Chondrocyte (in vitro differentiated cells): ENCODE measurements at regions not wholly inside any gene's neighbourhood (a gene's known extent, or its start where the extent isn't known, plus 50 kb on each side); places are given as distances from the start of the nearest gene placed in this dataset.

Experiments used
- DNase-seq: peaks from one replicate; pipeline ENCODE4 v3.0.0; 2021; ENCODE audit warnings: mixed read lengths, low spot score
- H3K27ac Mint-ChIP-seq: one replicate; pipeline ENCODE4 v1.8.0; 2021; ENCODE audit warnings: mild to moderate bottlenecking, moderate library complexity, mixed read lengths; ENCODE audit not compliant: unreplicated experiment
- H3K27me3 Mint-ChIP-seq: 2 replicates; pipeline ENCODE4 v1.8.0; 2021; ENCODE audit warnings: low read depth, mixed read lengths
- H3K36me3 Mint-ChIP-seq: 2 replicates; pipeline ENCODE4 v1.8.0; 2021; ENCODE audit warnings: low read depth, mixed read lengths
- H3K4me1 Mint-ChIP-seq: 2 replicates; pipeline ENCODE4 v1.8.0; 2021; ENCODE audit warnings: low read depth, mild to moderate bottlenecking, mixed read lengths
- H3K4me3 Mint-ChIP-seq: one replicate; pipeline ENCODE4 v1.8.0; 2021; ENCODE audit warnings: mild to moderate bottlenecking, moderate library complexity, mixed read lengths; ENCODE audit not compliant: unreplicated experiment
- H3K9me3 Mint-ChIP-seq: 2 replicates; pipeline ENCODE4 v1.8.0; 2021; ENCODE audit warnings: low read depth, mixed read lengths
- TF ChIP-seq, protein P1 (sequence below): fragments of 200-600 bp; sonication (generic); IDR thresholded peaks from 2 replicates; pipeline ENCODE4 v1.5.0; 2021; ENCODE audit warnings: antibody characterized with exemption, mild to moderate bottlenecking, moderate library complexity

DNA sequence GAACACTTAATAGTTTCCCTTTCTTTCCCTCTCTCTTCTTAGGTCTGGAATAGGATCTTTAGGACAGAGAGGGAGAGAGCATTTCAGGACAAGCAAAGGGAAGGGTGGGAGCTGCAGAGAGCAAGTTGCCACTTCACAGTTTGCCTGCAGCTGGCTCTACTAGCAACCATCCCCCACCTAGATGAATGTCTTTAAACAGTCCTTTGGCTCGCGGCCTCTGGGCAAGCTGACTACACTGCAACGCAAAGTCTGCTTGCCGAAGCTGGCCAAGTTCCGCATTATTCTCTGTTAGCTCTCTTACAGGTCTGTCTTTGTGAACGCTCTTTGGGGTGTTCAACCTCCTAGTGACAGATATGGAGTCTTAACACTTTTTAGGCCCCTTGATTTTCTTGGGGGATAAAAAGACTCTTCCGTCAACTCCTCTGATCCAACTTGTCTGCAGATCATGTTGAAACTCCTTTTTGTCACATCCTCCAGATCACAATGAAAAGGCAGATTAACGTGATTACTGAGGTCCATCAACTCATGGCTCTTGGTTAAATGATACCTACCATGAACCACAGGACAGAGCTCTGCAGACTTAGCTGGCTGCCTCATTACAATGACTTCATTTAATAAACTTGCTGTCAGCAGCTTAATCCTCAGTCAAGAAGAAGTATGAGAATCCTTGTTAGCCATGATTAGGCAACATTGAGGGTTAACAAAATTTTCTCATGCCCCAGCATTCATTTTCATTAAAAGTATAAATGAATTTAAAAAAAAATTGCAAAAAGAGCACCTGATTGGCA, 74.6 kb downstream of the SLC4A3 start:
- Mint-ChIP-seq H3K4me3 (no peak overlapping the region), H3K9me3 (no peaks in the 10 kb centered on the region), H3K36me3 (no peaks in the 10 kb centered on the region), H3K27ac (no peak overlapping the region), H3K27me3 (peaks cover 6% of the 10 kb centered on the region), H3K4me1 (peaks cover 5% of the 10 kb centered on the region)
- TF ChIP-seq, protein P1, sequence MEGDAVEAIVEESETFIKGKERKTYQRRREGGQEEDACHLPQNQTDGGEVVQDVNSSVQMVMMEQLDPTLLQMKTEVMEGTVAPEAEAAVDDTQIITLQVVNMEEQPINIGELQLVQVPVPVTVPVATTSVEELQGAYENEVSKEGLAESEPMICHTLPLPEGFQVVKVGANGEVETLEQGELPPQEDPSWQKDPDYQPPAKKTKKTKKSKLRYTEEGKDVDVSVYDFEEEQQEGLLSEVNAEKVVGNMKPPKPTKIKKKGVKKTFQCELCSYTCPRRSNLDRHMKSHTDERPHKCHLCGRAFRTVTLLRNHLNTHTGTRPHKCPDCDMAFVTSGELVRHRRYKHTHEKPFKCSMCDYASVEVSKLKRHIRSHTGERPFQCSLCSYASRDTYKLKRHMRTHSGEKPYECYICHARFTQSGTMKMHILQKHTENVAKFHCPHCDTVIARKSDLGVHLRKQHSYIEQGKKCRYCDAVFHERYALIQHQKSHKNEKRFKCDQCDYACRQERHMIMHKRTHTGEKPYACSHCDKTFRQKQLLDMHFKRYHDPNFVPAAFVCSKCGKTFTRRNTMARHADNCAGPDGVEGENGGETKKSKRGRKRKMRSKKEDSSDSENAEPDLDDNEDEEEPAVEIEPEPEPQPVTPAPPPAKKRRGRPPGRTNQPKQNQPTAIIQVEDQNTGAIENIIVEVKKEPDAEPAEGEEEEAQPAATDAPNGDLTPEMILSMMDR: no peak
- DNase-seq: no peak

DNA sequence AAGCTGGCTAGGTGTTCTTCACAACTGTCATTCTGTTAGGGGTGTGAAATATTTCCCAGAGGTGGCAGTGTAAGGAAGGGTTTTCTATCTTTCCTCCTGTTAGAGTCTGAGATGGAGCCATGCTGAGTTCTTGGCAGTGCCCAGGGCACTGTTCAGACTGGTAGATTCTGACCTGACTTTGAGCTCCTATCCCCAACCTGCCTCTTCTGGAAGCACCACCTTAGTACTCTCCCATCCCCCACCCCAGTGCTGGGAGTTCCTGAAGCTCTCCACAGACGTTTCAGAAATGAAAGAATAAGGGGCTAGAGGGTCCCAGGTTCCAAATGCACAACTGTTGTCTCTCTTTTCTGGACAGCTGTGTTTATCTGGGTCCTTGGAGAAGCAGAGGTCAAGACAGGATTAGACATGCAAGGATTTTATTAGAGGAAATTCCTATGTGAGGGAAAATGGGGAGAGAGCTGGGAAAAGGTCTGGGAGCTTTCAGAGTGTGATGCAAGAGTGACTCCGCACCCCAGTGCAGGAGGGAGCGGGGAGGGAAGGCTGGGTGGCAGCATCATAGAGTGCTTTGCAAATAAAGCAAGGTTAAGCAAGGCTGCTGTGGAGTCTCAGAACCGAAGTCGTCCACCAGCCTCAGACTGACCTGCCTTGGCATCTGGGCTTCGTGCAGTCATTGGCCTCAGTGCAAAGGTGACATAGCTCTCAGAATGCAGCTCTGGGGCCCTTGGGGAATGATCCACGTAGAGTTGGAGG, 75.5 kb downstream of the SLC4A3 start:
- Mint-ChIP-seq H3K4me1 (peaks cover 6% of the 10 kb centered on the region), H3K4me3 (no peak overlapping the region), H3K27me3 (peaks cover 4% of the 10 kb centered on the region), H3K36me3 (no peaks in the 10 kb centered on the region), H3K9me3 (no peaks in the 10 kb centered on the region), H3K27ac (no peak overlapping the region)
- TF ChIP-seq, protein P1: no peak
- DNase-seq: no peak

- Mint-ChIP-seq H3K27ac (no peak overlapping the region), H3K36me3 (no peaks in the 10 kb centered on the region), H3K27me3 (peaks cover 2% of the 10 kb centered on the region), H3K4me1 (peaks cover 6% of the 10 kb centered on the region), H3K4me3 (no peak overlapping the region), H3K9me3 (no peaks in the 10 kb centered on the region)
- TF ChIP-seq, protein P1: no peak
- DNase-seq: no peak
Observed at GRCh38 chr2:219704878-219705277, 77.4 kb downstream of the SLC4A3 start.

- TF ChIP-seq, protein P1: no peak
- H3K36me3 Mint-ChIP-seq: no peaks in the 10 kb centered on the region
- H3K27me3 Mint-ChIP-seq: no peaks in the 10 kb centered on the region
- no peaks in the 10 kb centered on the region for H3K9me3 Mint-ChIP-seq
- no peak for DNase-seq
- H3K4me3 Mint-ChIP-seq: no peak overlapping the region
- peaks cover 6% of the 10 kb centered on the region for H3K4me1 Mint-ChIP-seq
- H3K27ac Mint-ChIP-seq: no peak overlapping the region
Observed at GRCh38 chr2:219706823-219707281, 79.4 kb downstream of the SLC4A3 start.

GRCh38 chr2:219707496-219708285, 80.3 kb downstream of the SLC4A3 start:
- TF ChIP-seq, protein P1: no peak
- Mint-ChIP-seq H3K4me1 (peaks cover 2% of the 10 kb centered on the region), H3K9me3 (no peaks in the 10 kb centered on the region), H3K36me3 (no peaks in the 10 kb centered on the region), H3K4me3 (no peak overlapping the region), H3K27me3 (no peaks in the 10 kb centered on the region), H3K27ac (no peak overlapping the region)
- no peak for DNase-seq
